DOHH2 (cell line): ENCODE measurements at regions not wholly inside any gene's neighbourhood (a gene's known extent, or its start where the extent isn't known, plus 50 kb on each side); places are given as distances from the start of the nearest gene placed in this dataset.
"Not testable (repeated sequence)": the region's sequence is repeated elsewhere in the genome, so short reads cannot be mapped to it uniquely, and the experiment has no call there.

ENCODE experiments used
- H3F3A ChIP-seq: fragments of 200-600 bp; sonication (generic), shearing (Covaris generic); 2 replicates; pipeline ENCODE4 v1.6.0; 2016; ENCODE audit warnings: antibody characterized with exemption, mild to moderate bottlenecking; ENCODE audit not compliant: control insufficient read depth, insufficient read depth
- H3K27ac ChIP-seq: fragments of 200-600 bp; sonication (generic); 2 replicates; pipeline ENCODE4 v1.5.1; 2014; ENCODE audit warnings: low read depth, mild to moderate bottlenecking, low read length, moderate library complexity
- H3K27me3 ChIP-seq: fragments of 200-600 bp; sonication (generic); 2 replicates; pipeline ENCODE4 v1.6.1; 2014; ENCODE audit warnings: mild to moderate bottlenecking, low read length, mixed read lengths; ENCODE audit not compliant: control insufficient read depth
- H3K36me3 ChIP-seq: fragments of 200-600 bp; sonication (generic); 2 replicates; pipeline ENCODE4 v1.6.1; 2014; ENCODE audit warnings: mild to moderate bottlenecking, low read length, moderate library complexity, mixed read lengths; ENCODE audit not compliant: control insufficient read depth
- H3K4me1 ChIP-seq: fragments of 200-600 bp; sonication (generic); 2 replicates; pipeline ENCODE4 v1.6.1; 2014; ENCODE audit warnings: mild to moderate bottlenecking, low read length, mixed read lengths; ENCODE audit not compliant: control insufficient read depth
- H3K4me2 ChIP-seq: fragments of 200-600 bp; sonication (generic); 2 replicates; pipeline ENCODE4 v1.6.0; 2014; ENCODE audit warnings: mild to moderate bottlenecking, low read length, moderate library complexity
- H3K4me3 ChIP-seq: fragments of 200-600 bp; sonication (generic); 2 replicates; pipeline ENCODE4 v1.5.1; 2014; ENCODE audit warnings: mild to moderate bottlenecking, low read length, mixed read lengths
- H3K79me2 ChIP-seq: fragments of 200-600 bp; sonication (generic); 2 replicates; pipeline ENCODE4 v1.6.1; 2014; ENCODE audit warnings: mild to moderate bottlenecking, low read length, mixed read lengths; ENCODE audit not compliant: control insufficient read depth
- H3K9me2 ChIP-seq: fragments of 200-600 bp; sonication (generic); replicated peaks from 2 replicates; pipeline ENCODE4 v1.6.1; 2014; ENCODE audit warnings: mild to moderate bottlenecking, low read length, mixed read lengths; ENCODE audit not compliant: control insufficient read depth
- H3K9me3 ChIP-seq: fragments of 200-600 bp; sonication (generic); 2 replicates; pipeline ENCODE4 v1.6.1; 2014; ENCODE audit warnings: antibody characterized with exemption, low read length, mixed read lengths; ENCODE audit not compliant: control insufficient read depth, insufficient read depth
- H4K20me1 ChIP-seq: fragments of 200-600 bp; sonication (generic); 2 replicates; pipeline ENCODE4 v1.6.0; 2014; ENCODE audit warnings: low read depth, mild to moderate bottlenecking, antibody characterized with exemption, low read length, moderate library complexity; ENCODE audit not compliant: control insufficient read depth, insufficient read depth
- CTCF ChIP-seq: fragments of 200-600 bp; sonication (generic); IDR thresholded peaks from one replicate; pipeline ENCODE4 v1.5.1; 2014; ENCODE audit warnings: antibody characterized with exemption, mild to moderate bottlenecking, low read depth, low read length; ENCODE audit not compliant: poor library complexity, severe bottlenecking
- EZH2phosphoT487 ChIP-seq: fragments of 200-600 bp; sonication (generic); IDR thresholded peaks from 2 replicates; pipeline ENCODE4 v1.6.1; 2017; ENCODE audit warnings: borderline replicate concordance, mild to moderate bottlenecking, antibody characterized with exemption, low read length, moderate library complexity, mixed read lengths

DNA sequence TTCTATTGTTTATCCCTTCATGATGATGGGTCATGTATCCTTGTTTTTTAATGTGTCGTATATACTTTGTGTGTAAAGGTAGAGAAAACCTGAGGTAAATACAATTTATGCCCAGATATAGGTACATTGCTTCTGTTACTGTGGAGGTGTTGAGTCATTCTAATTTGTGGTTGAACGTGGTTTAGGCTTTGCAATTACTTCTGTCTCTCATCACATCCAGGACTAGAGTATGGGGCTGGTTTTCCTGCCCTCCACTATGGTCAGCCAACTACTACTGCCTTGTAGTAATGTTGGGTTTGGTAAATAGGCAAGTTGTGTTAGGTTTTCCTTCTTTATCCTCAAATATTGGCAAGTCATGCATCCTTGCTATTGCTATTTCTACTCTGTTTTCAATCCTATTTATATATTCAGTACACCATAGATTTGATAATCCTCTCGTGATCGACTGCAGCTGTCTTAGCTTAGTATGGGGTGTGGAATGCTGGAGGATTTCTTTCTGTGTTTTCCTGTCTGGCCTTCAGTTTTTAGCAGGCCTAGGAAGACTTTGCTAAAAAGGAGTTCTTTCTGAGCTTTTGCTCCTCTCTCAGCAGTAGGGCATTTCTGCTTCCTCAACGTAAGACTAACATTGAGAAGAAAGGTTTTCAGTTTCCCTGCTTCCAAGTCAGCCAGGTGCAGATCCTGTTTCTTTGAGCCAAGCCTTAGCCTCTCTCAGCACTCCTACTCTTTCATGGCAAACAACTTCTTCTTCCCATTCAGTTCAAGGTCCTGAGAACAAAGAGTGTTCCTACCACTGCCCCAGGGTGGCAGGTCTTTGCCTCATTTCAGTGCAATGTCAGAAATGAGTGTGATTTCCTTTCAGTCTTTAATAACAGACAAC is 844.4 kb upstream of the CDH18 start:
- Histone ChIP-seq H3K4me2 (no peak overlapping the region), H3K9me2 (no peaks in the 10 kb centered on the region), H3K9me3 (no peaks in the 10 kb centered on the region), H3K36me3 (no peaks in the 10 kb centered on the region), H3K27ac (no peak overlapping the region), H3K27me3 (no peaks in the 10 kb centered on the region), H3F3A (no peaks in the 10 kb centered on the region), H3K79me2 (no peaks in the 10 kb centered on the region), H4K20me1 (no peaks in the 10 kb centered on the region), H3K4me3 (no peak overlapping the region), H3K4me1 (no peaks in the 10 kb centered on the region)
- TF ChIP-seq CTCF: no peak
- no peak for TF ChIP-seq EZH2phosphoT487

- H3K36me3 ChIP-seq, H3K4me1 ChIP-seq, H3K4me3 ChIP-seq, H3K79me2 ChIP-seq, H3K27me3 ChIP-seq, H4K20me1 ChIP-seq, H3F3A ChIP-seq, H3K27ac ChIP-seq, H3K4me2 ChIP-seq, H3K9me3 ChIP-seq, H3K9me2 ChIP-seq: not testable (repeated sequence)
Measured at GRCh38 chr5:20825951-20826350, 838.0 kb upstream of the CDH18 start.

- H3K4me3 ChIP-seq, H3K27me3 ChIP-seq, H3K9me3 ChIP-seq, H3K9me2 ChIP-seq, H3K36me3 ChIP-seq, H4K20me1 ChIP-seq, H3K79me2 ChIP-seq, H3K4me1 ChIP-seq, H3K4me2 ChIP-seq, H3F3A ChIP-seq, H3K27ac ChIP-seq: not testable (repeated sequence)
Measured at GRCh38 chr5:20797216-20797615, 809.2 kb upstream of the CDH18 start.

- H3K9me3 ChIP-seq, H3K27ac ChIP-seq, H3F3A ChIP-seq, H3K27me3 ChIP-seq, H3K36me3 ChIP-seq, H3K79me2 ChIP-seq, H3K4me1 ChIP-seq, H3K4me2 ChIP-seq, H3K9me2 ChIP-seq, H4K20me1 ChIP-seq, H3K4me3 ChIP-seq: not testable (repeated sequence)
Measured at GRCh38 chr5:20784755-20785154, 796.8 kb upstream of the CDH18 start.

DNA sequence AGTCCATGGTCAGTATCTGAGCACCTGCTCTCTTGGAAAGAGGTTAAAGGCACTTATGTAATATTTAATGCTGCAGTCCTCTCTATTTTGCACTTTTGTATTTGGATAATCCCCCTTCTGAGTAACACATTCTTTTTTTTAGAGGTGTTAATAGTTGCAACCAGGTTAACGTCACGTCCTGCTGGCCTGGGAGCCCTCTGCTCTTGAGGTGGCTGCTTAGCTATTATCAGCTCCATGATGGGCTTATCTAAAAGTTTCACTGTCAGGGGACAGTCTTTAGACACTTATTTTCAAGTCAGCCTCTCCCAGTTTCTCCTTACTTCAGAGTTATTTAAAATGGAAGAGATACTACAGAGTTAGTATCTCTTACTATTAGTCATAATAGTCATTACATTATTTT is 795.5 kb upstream of the CDH18 start:
- not testable (repeated sequence) for H3K27ac ChIP-seq, H3K36me3 ChIP-seq, H3K4me1 ChIP-seq

GRCh38 chr5:20771338-20771737 is 783.3 kb upstream of the CDH18 start:
- not testable (repeated sequence) for H3K4me1 ChIP-seq, H3K4me3 ChIP-seq, H3K9me3 ChIP-seq, H3K79me2 ChIP-seq, H3K9me2 ChIP-seq, H3K4me2 ChIP-seq, H3K36me3 ChIP-seq, H3K27me3 ChIP-seq, H3K27ac ChIP-seq, H4K20me1 ChIP-seq, H3F3A ChIP-seq

More for the DNA sequence above, 795.5 kb upstream of the CDH18 start:
- H4K20me1 ChIP-seq, H3K9me3 ChIP-seq, H3K79me2 ChIP-seq, H3F3A ChIP-seq, H3K9me2 ChIP-seq, H3K4me3 ChIP-seq, H3K4me2 ChIP-seq, H3K27me3 ChIP-seq: not testable (repeated sequence)

DNA sequence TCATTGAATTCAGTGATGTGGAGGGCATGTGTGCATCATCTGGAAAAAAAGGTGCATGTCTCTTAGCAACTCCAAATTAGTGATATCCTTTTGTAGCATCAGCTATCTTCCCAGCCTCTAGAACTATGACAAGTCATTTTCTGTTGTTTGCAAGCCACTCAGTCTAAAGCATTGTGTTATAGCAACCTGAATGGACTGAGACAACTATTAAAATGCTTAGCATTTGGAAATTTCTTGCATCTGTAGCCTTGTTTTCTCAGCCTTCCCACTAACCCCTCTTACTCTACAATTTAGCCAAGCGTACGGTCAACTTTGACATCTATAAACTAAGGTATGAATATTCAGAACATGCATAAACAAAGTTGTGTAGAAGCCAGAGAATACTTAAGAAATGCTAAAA is 777.1 kb upstream of the CDH18 start:
- H3K4me3 ChIP-seq, H3F3A ChIP-seq, H3K4me1 ChIP-seq, H3K27ac ChIP-seq, H3K36me3 ChIP-seq, H3K79me2 ChIP-seq, H3K4me2 ChIP-seq, H3K27me3 ChIP-seq, H4K20me1 ChIP-seq, H3K9me2 ChIP-seq, H3K9me3 ChIP-seq: not testable (repeated sequence)
